SU-DHL-6 (cell line): ENCODE measurements at regions not wholly inside any gene's neighbourhood (a gene's known extent, or its start where the extent isn't known, plus 50 kb on each side); places are given as distances from the start of the nearest gene placed in this dataset.

Experiments
- EZH2phosphoT487 ChIP-seq: fragments of 200-600 bp; sonication (generic), shearing (Covaris generic); conservative IDR thresholded peaks from 2 replicates; pipeline ENCODE4 v1.6.1; 2018; ENCODE audit warnings: mild to moderate bottlenecking, antibody characterized with exemption, low read length, moderate library complexity, mixed read lengths
- TF ChIP-seq, protein P1 (sequence below): fragments of 200-600 bp; sonication (generic); IDR thresholded peaks from one replicate; pipeline ENCODE4 v1.5.1; 2017; ENCODE audit warnings: antibody characterized with exemption, mild to moderate bottlenecking, low read length, moderate library complexity; ENCODE audit not compliant: insufficient read depth, poor library complexity, severe bottlenecking

DNA sequence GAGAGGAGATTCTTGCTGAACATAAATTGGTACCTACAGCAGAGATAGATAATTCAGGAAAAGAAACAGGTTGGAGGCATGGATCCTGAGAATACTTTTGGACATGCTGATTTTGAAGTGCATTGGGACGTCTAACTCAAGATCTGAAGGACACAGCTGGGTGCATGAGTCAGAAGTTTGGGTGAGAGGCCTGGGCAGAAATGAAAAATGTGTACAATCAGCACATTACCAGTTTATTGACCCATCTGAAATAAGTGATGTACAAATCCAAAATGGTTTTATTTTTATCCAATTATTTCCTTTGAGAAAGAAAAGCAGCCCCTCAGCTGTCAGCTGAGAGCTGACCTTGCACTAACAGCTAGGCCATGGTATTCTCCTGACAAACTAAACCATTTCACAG lies 975.2 kb upstream of the B3GALT2 start:
- TF ChIP-seq, protein P1, sequence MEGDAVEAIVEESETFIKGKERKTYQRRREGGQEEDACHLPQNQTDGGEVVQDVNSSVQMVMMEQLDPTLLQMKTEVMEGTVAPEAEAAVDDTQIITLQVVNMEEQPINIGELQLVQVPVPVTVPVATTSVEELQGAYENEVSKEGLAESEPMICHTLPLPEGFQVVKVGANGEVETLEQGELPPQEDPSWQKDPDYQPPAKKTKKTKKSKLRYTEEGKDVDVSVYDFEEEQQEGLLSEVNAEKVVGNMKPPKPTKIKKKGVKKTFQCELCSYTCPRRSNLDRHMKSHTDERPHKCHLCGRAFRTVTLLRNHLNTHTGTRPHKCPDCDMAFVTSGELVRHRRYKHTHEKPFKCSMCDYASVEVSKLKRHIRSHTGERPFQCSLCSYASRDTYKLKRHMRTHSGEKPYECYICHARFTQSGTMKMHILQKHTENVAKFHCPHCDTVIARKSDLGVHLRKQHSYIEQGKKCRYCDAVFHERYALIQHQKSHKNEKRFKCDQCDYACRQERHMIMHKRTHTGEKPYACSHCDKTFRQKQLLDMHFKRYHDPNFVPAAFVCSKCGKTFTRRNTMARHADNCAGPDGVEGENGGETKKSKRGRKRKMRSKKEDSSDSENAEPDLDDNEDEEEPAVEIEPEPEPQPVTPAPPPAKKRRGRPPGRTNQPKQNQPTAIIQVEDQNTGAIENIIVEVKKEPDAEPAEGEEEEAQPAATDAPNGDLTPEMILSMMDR = no peak
- TF ChIP-seq EZH2phosphoT487 = no peak
